ENCODE measurements at regions not wholly inside any gene's neighbourhood (a gene's known extent, or its start where the extent isn't known, plus 50 kb on each side); places are given as distances from the start of the nearest gene placed in this dataset.

DNA sequence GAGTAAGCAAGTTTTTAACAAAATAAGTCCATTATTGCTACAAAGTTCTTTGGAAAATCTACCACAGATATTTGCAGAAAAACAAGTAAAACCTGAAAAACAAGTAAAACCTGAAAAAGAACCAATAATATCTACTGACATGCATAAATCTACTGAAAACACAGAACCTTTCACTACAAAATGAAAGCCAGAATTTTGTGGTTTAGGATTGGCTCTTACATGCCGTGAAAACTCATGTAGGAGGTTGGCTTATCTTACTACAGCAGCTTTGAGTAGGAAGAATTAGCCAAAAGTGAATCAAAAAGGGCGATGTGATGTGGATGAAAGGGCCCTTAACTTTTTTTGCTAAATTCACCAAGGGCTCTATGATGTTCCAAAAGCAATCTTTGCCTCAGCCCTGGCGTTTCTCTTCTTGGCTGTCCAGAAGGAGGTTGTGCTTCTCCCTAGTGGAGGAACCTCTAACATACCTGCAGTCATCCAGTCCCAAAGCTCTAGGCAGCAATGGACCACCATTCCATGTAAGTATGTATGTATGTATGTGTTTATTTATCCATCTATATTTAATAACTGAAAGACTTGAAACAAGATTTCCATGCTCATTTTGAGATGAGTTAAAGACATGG, 93.5 kb upstream of the ZNF804B start:
- ATAC-seq (ENCODE audit: insufficient read depth, low FRiP score) = no peak
- no peaks in the 10 kb centered on the region for H3K4me1 ChIP-seq (ENCODE audit: control insufficient read depth in 5 of 5, insufficient read depth in 5 of 5, low read length in 5 of 5)
- DNase-seq = peak in 2 of 3 donors; percentile 8 to 23
- TF ChIP-seq, protein P1, sequence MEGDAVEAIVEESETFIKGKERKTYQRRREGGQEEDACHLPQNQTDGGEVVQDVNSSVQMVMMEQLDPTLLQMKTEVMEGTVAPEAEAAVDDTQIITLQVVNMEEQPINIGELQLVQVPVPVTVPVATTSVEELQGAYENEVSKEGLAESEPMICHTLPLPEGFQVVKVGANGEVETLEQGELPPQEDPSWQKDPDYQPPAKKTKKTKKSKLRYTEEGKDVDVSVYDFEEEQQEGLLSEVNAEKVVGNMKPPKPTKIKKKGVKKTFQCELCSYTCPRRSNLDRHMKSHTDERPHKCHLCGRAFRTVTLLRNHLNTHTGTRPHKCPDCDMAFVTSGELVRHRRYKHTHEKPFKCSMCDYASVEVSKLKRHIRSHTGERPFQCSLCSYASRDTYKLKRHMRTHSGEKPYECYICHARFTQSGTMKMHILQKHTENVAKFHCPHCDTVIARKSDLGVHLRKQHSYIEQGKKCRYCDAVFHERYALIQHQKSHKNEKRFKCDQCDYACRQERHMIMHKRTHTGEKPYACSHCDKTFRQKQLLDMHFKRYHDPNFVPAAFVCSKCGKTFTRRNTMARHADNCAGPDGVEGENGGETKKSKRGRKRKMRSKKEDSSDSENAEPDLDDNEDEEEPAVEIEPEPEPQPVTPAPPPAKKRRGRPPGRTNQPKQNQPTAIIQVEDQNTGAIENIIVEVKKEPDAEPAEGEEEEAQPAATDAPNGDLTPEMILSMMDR (IDR thresholded peaks at IDR 0.05; ENCODE audit: control extremely low read depth, extremely low read depth) = no peak
- H3K4me3 ChIP-seq = no peak overlapping the region
- no peaks in the 10 kb centered on the region for H3K9me3 ChIP-seq (ENCODE audit: control insufficient read depth in 4 of 4, insufficient read depth in 3 of 4, low read length in 3 of 4)
- no peaks in the 10 kb centered on the region for H3K36me3 ChIP-seq (ENCODE audit: control insufficient read depth in 4 of 4, insufficient read depth in 4 of 4, low read length in 4 of 4)
- H3K9ac ChIP-seq (ENCODE audit: insufficient read depth in 1 of 2, low read length in 2 of 2) = no peak overlapping the region
- WGBS, 2 donors = 49 to 72% methylated on average over 3 of the region's 3 CpGs
- H3K27me3 ChIP-seq (ENCODE audit: control insufficient read depth in 3 of 3, insufficient read depth in 3 of 3, low read length in 2 of 3) = no peaks in the 10 kb centered on the region
- H3K27ac ChIP-seq (ENCODE audit: low read depth in 1 of 2, low read length in 1 of 2) = no peak overlapping the region

DNA sequence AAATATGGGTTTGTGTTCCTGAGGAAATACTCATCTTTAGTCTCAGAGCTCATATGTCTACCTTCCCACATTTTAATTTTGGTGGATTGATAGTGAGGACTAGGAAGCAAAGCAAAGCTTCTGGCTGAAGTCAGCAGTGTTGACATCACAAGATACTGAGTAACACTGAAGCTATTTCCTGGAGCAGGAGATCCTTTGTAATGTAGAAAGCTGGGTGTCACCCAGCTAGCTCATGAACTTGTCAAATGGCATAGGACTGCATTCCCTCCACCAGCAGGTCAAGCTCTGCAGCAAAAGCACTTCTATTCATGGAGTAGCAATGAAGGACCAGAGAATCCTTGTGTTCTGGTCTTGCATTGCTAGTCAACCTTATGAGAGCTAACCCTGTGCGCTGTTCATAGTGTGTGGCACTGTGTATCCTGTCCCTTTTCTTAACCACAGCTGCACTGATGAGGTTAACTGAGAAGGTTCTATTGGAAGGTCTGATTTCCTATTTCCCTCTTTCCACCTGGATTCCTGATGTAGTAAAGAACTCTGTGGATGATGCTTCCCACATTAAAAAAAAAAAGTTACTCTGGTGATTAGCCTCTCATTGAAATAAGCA, 94.8 kb upstream of the ZNF804B start:
- ATAC-seq (ENCODE audit: insufficient read depth, low FRiP score) (no peak), DNase-seq (no peak)
- Histone ChIP-seq H3K4me3 (no peak overlapping the region), H3K27ac (ENCODE audit: low read depth in 1 of 2, low read length in 1 of 2) (no peak overlapping the region), H3K9me3 (ENCODE audit: control insufficient read depth in 4 of 4, insufficient read depth in 3 of 4, low read length in 3 of 4) (no peaks in the 10 kb centered on the region), H3K36me3 (ENCODE audit: control insufficient read depth in 4 of 4, insufficient read depth in 4 of 4, low read length in 4 of 4) (no peaks in the 10 kb centered on the region), H3K27me3 (ENCODE audit: control insufficient read depth in 3 of 3, insufficient read depth in 3 of 3, low read length in 2 of 3) (no peaks in the 10 kb centered on the region), H3K9ac (ENCODE audit: insufficient read depth in 1 of 2, low read length in 2 of 2) (no peak overlapping the region), H3K4me1 (ENCODE audit: control insufficient read depth in 5 of 5, insufficient read depth in 5 of 5, low read length in 5 of 5) (no peaks in the 10 kb centered on the region)
- TF ChIP-seq, protein P1 (IDR thresholded peaks at IDR 0.05; ENCODE audit: control extremely low read depth, extremely low read depth) = no peak
- 93% methylated on average over 1 of the region's 1 CpG for WGBS, 2 donors

DNA sequence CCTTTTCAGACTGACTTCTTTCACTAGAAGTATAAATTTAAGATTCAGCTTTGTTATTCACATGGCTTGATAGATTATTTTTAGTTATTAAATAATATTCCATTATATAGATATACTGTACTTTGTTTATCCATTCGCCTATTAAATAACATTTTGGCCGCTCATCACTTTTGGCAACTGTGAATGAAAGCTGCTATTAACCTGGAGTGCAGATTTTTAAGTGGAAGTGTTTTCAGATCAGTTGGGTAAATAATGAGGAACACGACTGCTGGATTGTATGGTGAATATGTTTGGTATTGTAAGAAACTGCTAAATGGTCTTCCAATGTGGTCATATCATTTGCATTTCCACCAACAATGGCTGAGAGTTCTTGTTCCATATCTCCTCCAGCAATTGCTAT, 97.6 kb upstream of the ZNF804B start:
- Histone ChIP-seq H3K36me3 (ENCODE audit: control insufficient read depth in 4 of 4, insufficient read depth in 4 of 4, low read length in 4 of 4) (no peaks in the 10 kb centered on the region), H3K27me3 (ENCODE audit: control insufficient read depth in 3 of 3, insufficient read depth in 3 of 3, low read length in 2 of 3) (no peaks in the 10 kb centered on the region), H3K27ac (ENCODE audit: low read depth in 1 of 2, low read length in 1 of 2) (no peak overlapping the region), H3K4me3 (no peak overlapping the region), H3K4me1 (ENCODE audit: control insufficient read depth in 5 of 5, insufficient read depth in 5 of 5, low read length in 5 of 5) (no peaks in the 10 kb centered on the region), H3K9me3 (ENCODE audit: control insufficient read depth in 4 of 4, insufficient read depth in 3 of 4, low read length in 3 of 4) (no peaks in the 10 kb centered on the region), H3K9ac (ENCODE audit: insufficient read depth in 1 of 2, low read length in 2 of 2) (no peak overlapping the region)
- TF ChIP-seq, protein P1 (IDR thresholded peaks at IDR 0.05; ENCODE audit: control extremely low read depth, extremely low read depth) = no peak
- ATAC-seq (ENCODE audit: insufficient read depth, low FRiP score) (no peak), DNase-seq (no peak)
- 79 to 84% methylated on average over 3 of the region's 3 CpGs for WGBS, 2 donors

Measured in lung (tissue), 11 donors.